ENCODE measurements at regions not wholly inside any gene's neighbourhood (a gene's known extent, or its start where the extent isn't known, plus 50 kb on each side); places are given as distances from the start of the nearest gene placed in this dataset.

GRCh38 chr6:10054672-10055071, 360.2 kb downstream of the TFAP2A start:
- Histone ChIP-seq H3K36me3 (ENCODE audit: low read depth, low read length) (no peaks in the 10 kb centered on the region), H3K27me3 (ENCODE audit: low read length) (peaks cover 3% of the 10 kb centered on the region; the same call in 1 of the 2 replicates), H2AFZ (ENCODE audit: low read length) (no peak overlapping the region), H3K4me1 (ENCODE audit: insufficient read depth, low read length) (no peaks in the 10 kb centered on the region), H3K9me3 (ENCODE audit: low read length) (0 out of 2 replicates have a peak, but pooled peaks cover 4% of the 10 kb centered on the region), H4K20me1 (ENCODE audit: low read length) (no peaks in the 10 kb centered on the region), H3K79me2 (ENCODE audit: low read length) (no peaks in the 10 kb centered on the region), H3K27ac (ENCODE audit: low read length) (no peak overlapping the region), H3K9me2 (replicated peaks; ENCODE audit: low read length) (no peaks in the 10 kb centered on the region), H3F3A (ENCODE audit: low read length, unreplicated experiment) (no peaks in the 10 kb centered on the region), H3K4me3 (ENCODE audit: low read length) (no peak overlapping the region), H3K4me2 (ENCODE audit: low read length) (no peak overlapping the region), H3K9ac (ENCODE audit: low read length) (no peak overlapping the region)
- ChIA-PET POLR2A (ENCODE audit: unreplicated experiment) (no interaction called here), CTCF (no interaction called here)
- intact Hi-C loops (cut with micrococcal nuclease), result no loop called here
- BruUV-seq (replicated peaks), result no TSS peak
- ATAC-seq (no peak), DNase-seq (no peak)
- TF ChIP-seq EZH2 (IDR thresholded peaks at IDR 0.05; ENCODE audit: low read length, unreplicated experiment), result no peak

DNA sequence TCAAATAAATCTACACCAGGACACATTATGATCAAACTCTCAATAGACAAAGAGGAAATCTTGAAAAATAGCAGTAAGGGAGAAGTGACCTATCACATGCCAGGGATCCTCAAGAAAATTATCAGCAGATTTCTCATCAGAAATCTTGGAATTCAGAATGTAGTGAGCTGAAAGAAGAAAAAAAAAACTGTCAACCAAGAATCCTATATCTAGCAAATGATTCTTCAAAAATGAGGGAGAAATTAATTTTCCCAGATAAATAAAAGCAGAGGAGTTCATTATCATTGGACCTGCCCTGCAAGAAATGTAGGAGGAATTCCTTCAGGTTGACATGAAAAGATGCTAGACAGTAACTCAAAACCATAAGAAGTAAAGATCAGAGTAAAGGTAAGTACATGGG, 363.6 kb downstream of the TFAP2A start:
- DNase-seq (no peak), ATAC-seq (no peak)
- intact Hi-C loops (cut with micrococcal nuclease), result no loop called here
- 0 out of 2 replicates have a peak, but pooled peaks cover 4% of the 10 kb centered on the region for H3K9me3 ChIP-seq (ENCODE audit: low read length)
- H3K79me2 ChIP-seq (ENCODE audit: low read length), result no peaks in the 10 kb centered on the region
- ChIA-PET CTCF (no interaction called here), POLR2A (ENCODE audit: unreplicated experiment) (no interaction called here)
- no peak overlapping the region for H2AFZ ChIP-seq (ENCODE audit: low read length)
- H3K9me2 ChIP-seq (replicated peaks; ENCODE audit: low read length), result no peaks in the 10 kb centered on the region
- TF ChIP-seq EZH2phosphoT487 (IDR thresholded peaks at IDR 0.05; ENCODE audit: borderline replicate concordance, low read length) (no peak), CTCF (conservative IDR thresholded peaks at IDR 0.05; ENCODE audit: low read depth, low read length) (no peak), EZH2 (IDR thresholded peaks at IDR 0.05; ENCODE audit: low read length, unreplicated experiment) (no peak)
- H3K4me3 ChIP-seq (ENCODE audit: low read length), result no peak overlapping the region
- H3K9ac ChIP-seq (ENCODE audit: low read length), result no peak overlapping the region
- no peaks in the 10 kb centered on the region for H3K36me3 ChIP-seq (ENCODE audit: low read depth, low read length)
- H4K20me1 ChIP-seq (ENCODE audit: low read length), result no peaks in the 10 kb centered on the region
- no peak overlapping the region for H3K4me2 ChIP-seq (ENCODE audit: low read length)
- no peaks in the 10 kb centered on the region for H3F3A ChIP-seq (ENCODE audit: low read length, unreplicated experiment)
- no peak overlapping the region for H3K27ac ChIP-seq (ENCODE audit: low read length)
- no TSS peak for BruUV-seq (replicated peaks)
- no peaks in the 10 kb centered on the region for H3K4me1 ChIP-seq (ENCODE audit: insufficient read depth, low read length)
- no peaks in the 10 kb centered on the region for H3K27me3 ChIP-seq (ENCODE audit: low read length)

GRCh38 chr6:10048370-10049297, 366.2 kb downstream of the TFAP2A start:
- DNase-seq, result peak; percentile 20
- TF ChIP-seq CTCF (conservative IDR thresholded peaks at IDR 0.05; ENCODE audit: low read depth, low read length) (no peak), EZH2phosphoT487 (IDR thresholded peaks at IDR 0.05; ENCODE audit: borderline replicate concordance, low read length) (no peak), EZH2 (IDR thresholded peaks at IDR 0.05; ENCODE audit: low read length, unreplicated experiment) (no peak)
- Histone ChIP-seq H3K27ac (ENCODE audit: low read length) (no peak overlapping the region), H4K20me1 (ENCODE audit: low read length) (no peaks in the 10 kb centered on the region), H3F3A (ENCODE audit: low read length, unreplicated experiment) (no peaks in the 10 kb centered on the region), H3K79me2 (ENCODE audit: low read length) (no peaks in the 10 kb centered on the region), H3K9me2 (replicated peaks; ENCODE audit: low read length) (no peaks in the 10 kb centered on the region), H3K4me2 (ENCODE audit: low read length) (no peak overlapping the region), H3K9ac (ENCODE audit: low read length) (no peak overlapping the region), H3K27me3 (ENCODE audit: low read length) (no peaks in the 10 kb centered on the region), H3K9me3 (ENCODE audit: low read length) (0 out of 2 replicates have a peak, but pooled peaks cover 4% of the 10 kb centered on the region), H3K36me3 (ENCODE audit: low read depth, low read length) (no peaks in the 10 kb centered on the region), H3K4me1 (ENCODE audit: insufficient read depth, low read length) (no peaks in the 10 kb centered on the region), H3K4me3 (ENCODE audit: low read length) (no peak overlapping the region), H2AFZ (ENCODE audit: low read length) (no peak overlapping the region)
- ChIA-PET POLR2A (ENCODE audit: unreplicated experiment) (no interaction called here), CTCF (no interaction called here)
- BruUV-seq (replicated peaks), result no TSS peak
- intact Hi-C loops (cut with micrococcal nuclease), result no loop called here
- ATAC-seq, result no peak

Measured in PC-3 (cell line).